ENCODE measurements at regions not wholly inside any gene's neighbourhood (a gene's known extent, or its start where the extent isn't known, plus 50 kb on each side); places are given as distances from the start of the nearest gene placed in this dataset.

GRCh38 chr14:97380539-97380941 lies 583.4 kb downstream of the VRK1 start:
- no peak overlapping the region for H3K4me3 ChIP-seq (ENCODE audit: low read length)
- DNase-seq (ENCODE audit: low read depth), result no peak
- TF ChIP-seq CTCF (conservative IDR thresholded peaks at IDR 0.05; ENCODE audit: low read depth, low read length), result no peak

DNA sequence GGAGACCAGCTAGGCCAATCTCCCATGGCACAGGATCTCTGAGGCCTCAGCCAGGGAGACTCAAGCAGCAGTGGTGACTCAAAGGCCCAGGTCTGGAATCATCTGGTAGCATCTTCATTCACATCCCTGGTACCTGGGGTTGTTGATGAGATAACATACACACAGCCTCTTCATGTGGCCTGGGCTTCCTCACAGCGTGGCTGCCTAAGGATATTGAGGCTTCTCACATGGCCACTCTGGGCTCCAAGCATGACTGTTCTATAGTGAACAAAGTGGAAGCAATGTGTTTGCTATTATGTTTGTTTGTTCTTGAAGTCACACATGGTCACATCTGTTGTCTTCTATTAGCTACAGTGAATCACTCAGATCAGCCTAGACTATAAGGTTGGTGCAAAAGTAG lies 584.1 kb downstream of the VRK1 start:
- no peak for DNase-seq (ENCODE audit: low read depth)
- no peak overlapping the region for H3K4me3 ChIP-seq (ENCODE audit: low read length)
- no peak for TF ChIP-seq CTCF (conservative IDR thresholded peaks at IDR 0.05; ENCODE audit: low read depth, low read length)

GRCh38 chr14:97382616-97383226 lies 585.5 kb downstream of the VRK1 start:
- DNase-seq (ENCODE audit: low read depth), result no peak
- H3K4me3 ChIP-seq (ENCODE audit: low read length), result no peak overlapping the region
- no peak for TF ChIP-seq CTCF (conservative IDR thresholded peaks at IDR 0.05; ENCODE audit: low read depth, low read length)

GRCh38 chr14:97385727-97386126 lies 588.5 kb downstream of the VRK1 start:
- DNase-seq (ENCODE audit: low read depth), result no peak
- H3K4me3 ChIP-seq (ENCODE audit: low read length), result no peak overlapping the region
- no peak for TF ChIP-seq CTCF (conservative IDR thresholded peaks at IDR 0.05; ENCODE audit: low read depth, low read length)

GRCh38 chr14:97387252-97387874 lies 590.2 kb downstream of the VRK1 start:
- no peak overlapping the region for H3K4me3 ChIP-seq (ENCODE audit: low read length)
- DNase-seq (ENCODE audit: low read depth), result no peak
- no peak for TF ChIP-seq CTCF (conservative IDR thresholded peaks at IDR 0.05; ENCODE audit: low read depth, low read length)

GRCh38 chr14:97388408-97388807 lies 591.2 kb downstream of the VRK1 start:
- no peak for TF ChIP-seq CTCF (conservative IDR thresholded peaks at IDR 0.05; ENCODE audit: low read depth, low read length)
- DNase-seq (ENCODE audit: low read depth), result no peak
- H3K4me3 ChIP-seq (ENCODE audit: low read length), result no peak overlapping the region

DNA sequence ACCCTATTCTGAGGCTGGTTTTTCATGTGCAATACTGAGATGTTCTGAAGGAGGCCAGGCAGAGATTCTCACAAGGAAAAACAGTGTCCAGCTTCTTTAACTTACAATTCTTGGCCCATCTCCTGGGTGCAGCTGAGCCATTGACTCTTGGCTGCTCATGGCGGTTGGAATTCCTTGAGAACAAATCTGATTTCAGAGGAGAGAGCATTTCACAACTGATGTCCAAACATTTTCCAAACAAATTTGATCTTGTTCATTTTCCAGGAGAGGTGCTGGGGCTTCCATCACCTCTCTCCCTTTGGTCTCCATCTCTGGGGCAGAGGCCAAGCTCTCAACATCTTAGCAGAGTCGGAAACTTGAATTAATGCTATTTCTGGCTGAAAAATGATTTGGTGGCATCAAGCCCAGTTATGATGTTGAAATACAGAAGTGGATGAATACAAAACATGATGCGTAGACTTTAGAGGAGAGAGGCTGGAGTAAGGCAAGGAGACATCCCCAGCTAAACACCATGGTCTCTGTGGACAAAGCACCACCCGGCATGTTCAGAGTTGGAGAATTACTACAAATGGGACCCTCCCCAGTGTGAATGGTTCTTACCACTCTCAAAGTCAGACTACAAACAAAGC lies 593.0 kb downstream of the VRK1 start:
- TF ChIP-seq CTCF (conservative IDR thresholded peaks at IDR 0.05; ENCODE audit: low read depth, low read length), result no peak
- no peak for DNase-seq (ENCODE audit: low read depth)
- H3K4me3 ChIP-seq (ENCODE audit: low read length), result no peak overlapping the region

Measured in retinal pigment epithelial cell (primary cell).